Stimulated activated naive CD8-positive, alpha-beta T cell treated with anti-CD3 and anti-CD28 coated beads, Interleukin-15, Interleukin-2, amounts not matched to agents 100 U/mL and 50 U/mL, for 24 hours (primary cell): ENCODE measurements at regions not wholly inside any gene's neighbourhood (a gene's known extent, or its start where the extent isn't known, plus 50 kb on each side); places are given as distances from the start of the nearest gene placed in this dataset.
A peak's percentile ranks its signal among the peaks of the same experiment; 100 is the strongest.
"Not testable (repeated sequence)": the region's sequence is repeated elsewhere in the genome, so short reads cannot be mapped to it uniquely, and the experiment has no call there.

Experiments used
- ATAC-seq: fragments of 150-1000 bp; cut with Tn5 transposase; one replicate; pipeline ENCODE4 v1.10.0; 2021
- DNase-seq: peaks from one replicate; pipeline ENCODE4 v3.0.0; 2021

DNA sequence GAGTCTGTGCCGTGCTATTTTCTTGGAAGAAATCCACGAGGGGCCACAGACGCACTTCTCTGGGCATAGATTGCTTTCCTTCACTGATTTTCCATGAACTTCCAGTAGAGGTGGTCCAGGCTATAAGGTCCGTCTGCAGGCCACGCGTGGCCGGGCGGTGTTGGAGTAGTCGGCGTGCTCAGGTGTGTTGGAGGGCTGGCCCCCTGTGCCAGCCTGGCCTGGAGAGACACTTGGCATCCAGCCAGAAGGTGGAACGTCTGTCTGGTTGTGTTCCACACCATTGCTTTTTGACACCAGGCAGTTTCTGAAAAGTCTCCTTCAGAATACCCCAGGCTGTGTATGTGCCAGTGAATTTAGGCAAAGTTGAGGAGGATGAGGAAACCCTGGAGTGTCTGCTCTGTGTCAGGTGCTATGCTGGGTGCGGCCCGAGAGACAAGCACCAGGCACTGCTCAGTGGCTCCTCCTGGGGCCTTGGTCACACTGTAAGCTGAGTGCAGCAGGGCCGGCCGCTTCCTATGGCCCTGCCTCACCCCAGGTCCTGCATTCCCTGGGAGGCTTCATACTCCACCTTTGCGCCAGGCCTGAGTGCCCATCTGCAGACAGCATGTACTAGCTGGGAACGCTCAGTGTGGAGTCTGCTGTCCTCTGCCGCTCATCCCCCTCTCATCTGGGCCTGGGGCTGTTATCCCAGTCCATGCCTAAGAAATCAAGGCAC, 52.1 kb upstream of the TAMM41 start:
- DNase-seq (no peak), ATAC-seq (no peak)

DNA sequence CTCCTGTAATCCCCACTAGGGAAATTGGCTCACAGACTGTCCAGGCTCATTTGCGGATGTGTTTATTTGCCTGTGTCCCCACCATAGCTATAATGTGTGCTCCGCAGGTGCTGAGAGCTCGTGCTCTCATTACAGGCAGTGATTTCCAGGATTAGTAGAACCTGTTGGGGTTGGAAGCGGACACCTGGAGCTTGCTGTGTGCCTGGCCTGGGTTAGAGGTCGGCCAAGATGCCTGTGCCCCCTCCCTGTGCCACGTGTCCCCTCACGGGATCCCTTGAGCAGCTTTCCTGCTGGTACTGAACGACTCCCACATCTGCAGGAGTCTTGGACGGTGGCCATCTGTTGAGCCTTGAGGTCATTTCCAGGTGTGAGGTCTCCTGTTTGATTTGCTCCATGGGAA, 52.7 kb upstream of the TAMM41 start:
- not testable (repeated sequence) for DNase-seq, ATAC-seq

DNA sequence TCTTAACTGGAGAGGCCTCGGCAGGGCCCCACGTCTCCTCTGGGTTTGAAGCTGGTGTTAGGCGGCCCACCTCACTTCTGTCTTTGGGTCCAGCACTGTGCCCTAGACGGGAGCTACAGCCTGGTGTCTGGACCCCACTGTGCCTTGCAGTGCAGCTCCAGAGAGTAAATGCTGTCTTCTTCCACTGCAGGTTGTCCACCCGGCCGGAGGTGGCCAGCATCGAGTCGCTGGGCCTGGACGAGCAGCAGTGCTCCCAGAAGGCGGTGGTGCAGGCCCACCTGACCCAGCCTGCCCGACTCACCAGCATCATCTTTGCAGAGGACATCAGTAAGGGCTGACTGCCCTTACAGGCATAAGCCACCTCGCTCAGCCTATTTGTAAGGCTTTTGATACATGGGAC, 53.1 kb upstream of the TAMM41 start:
- DNase-seq (no peak), ATAC-seq (no peak)

DNA sequence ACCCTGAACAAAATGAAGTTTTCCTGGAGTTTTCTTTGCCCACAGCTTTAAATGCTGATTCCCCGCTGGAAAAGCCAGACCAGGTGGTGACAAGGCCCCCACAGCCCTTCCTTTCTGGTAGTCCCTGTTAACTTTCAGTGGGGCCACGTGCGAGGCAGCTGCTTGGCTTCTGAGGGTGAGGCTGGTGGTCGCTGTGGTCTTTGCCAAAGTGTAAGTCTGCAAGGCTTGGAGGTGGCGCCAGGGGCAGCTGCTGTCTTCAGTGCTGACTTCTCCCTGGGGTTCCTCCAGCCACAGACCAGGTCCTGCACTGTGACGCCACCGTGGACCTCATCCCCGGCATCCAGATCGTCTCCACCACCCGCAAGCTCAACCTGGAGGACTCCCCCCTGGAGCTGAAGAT, 54.1 kb upstream of the TAMM41 start:
- ATAC-seq: peak; percentile 17

DNA sequence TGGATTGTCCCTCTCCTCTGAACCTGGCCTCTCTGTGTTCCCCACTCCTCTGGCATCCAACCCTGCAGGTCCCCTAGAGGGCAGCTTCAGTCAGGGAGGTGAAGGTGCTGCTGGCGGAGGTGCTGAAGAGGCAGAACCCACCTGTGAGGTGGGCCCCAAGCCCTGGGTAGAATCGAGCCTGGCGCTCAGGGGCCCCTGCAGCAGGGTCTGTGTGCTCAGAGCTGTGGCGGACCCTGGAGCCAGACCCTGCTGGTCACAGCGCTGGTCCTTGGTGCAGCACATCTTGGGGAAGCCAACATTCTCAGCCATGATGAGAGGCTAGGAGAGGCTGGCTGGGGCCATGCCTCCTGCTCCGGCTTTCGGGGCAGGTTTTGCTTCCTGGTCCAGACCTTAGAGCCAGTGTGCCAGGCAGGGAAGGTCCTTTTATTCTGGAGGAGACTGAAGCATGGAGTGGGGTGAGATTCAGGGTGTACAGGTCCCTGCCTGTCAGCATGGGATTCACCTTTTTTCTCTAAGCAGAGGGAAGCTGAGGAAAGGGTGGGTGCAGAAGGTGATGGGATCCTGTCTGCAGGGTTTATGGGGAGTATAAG, 54.7 kb upstream of the TAMM41 start:
- ATAC-seq (peak; percentile 11), DNase-seq (no peak)

More for the DNA sequence above, 54.1 kb upstream of the TAMM41 start:
- no peak for DNase-seq

DNA sequence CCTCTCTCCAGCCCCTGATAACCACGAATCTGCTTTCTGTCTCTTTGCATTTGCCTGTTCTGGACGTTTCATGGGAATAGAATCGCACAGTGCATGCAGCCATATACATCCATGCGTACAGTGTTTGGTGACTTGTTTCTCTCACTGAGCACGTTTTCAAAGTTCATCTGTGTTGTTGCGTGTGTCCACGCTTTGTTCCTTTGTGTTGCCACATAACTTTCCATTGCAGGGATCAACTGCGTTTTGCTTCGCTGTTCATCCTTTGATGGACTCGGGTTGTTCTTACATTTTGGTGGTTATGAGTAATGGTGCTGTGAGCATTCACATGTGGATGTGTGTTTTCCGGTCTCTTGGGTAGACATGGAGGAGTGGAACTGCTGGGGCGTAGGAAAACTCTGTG, 56.4 kb upstream of the TAMM41 start:
- no peak for DNase-seq
- ATAC-seq: no peak

DNA sequence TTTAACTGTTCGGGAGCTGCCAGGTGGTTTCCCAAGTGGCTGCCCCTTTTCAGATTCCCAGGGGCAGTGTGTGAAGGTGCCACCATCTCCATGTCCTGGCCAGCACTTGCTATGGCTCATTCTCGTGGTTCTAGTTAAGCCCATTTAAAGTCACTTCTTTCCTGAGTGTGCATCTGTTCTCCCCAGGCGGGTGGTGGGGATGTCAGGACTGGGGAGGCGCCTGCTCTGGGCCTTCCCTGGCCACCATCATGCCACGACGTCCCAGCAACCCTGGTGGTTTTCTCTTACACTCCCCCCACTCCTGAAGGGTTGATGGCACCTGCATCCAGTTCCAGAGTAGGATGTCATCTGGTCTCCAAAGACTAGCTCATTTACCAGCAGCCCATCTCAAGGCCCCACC, 56.8 kb upstream of the TAMM41 start:
- DNase-seq: no peak
- ATAC-seq: no peak

DNA sequence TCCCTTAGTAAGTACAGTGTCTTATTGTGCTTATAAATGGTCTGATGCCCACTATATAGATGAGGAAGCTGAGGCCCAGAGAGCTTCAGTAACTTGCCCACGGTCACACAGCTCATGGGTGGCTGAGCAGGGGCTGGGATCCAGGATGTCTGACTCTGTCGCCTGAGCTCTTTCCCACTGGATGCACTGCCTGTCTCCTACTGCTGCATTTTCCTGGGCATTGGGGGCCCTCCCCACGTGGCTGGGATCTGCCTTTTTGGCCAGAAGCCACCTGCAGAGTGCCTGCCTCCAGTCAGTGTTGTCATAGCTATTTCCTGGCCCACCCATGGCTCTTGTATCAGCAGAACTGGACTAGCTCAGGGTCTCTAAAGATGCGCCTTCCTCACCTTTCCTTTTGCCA, 57.5 kb upstream of the TAMM41 start:
- no peak for ATAC-seq
- DNase-seq: no peak

DNA sequence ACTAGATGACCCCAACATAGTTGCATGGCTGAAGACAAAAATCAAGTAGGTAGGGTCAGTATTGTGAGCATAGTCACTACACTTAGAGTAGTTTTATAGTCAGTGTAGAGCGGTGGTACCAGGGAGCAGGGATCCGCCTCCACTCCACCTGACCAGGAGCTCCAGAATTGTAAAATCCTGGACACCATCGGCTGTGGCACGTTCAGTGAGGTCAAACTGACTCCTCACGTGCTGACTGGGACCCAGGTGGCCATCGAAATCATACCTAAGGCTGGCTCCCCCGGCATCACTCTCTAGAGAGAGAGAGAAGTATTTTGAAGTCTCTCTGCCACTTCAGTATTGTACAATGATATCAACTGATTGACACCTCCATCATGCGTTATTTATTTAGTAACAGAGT, 59.7 kb upstream of the TAMM41 start:
- DNase-seq (no peak), ATAC-seq (no peak)

DNA sequence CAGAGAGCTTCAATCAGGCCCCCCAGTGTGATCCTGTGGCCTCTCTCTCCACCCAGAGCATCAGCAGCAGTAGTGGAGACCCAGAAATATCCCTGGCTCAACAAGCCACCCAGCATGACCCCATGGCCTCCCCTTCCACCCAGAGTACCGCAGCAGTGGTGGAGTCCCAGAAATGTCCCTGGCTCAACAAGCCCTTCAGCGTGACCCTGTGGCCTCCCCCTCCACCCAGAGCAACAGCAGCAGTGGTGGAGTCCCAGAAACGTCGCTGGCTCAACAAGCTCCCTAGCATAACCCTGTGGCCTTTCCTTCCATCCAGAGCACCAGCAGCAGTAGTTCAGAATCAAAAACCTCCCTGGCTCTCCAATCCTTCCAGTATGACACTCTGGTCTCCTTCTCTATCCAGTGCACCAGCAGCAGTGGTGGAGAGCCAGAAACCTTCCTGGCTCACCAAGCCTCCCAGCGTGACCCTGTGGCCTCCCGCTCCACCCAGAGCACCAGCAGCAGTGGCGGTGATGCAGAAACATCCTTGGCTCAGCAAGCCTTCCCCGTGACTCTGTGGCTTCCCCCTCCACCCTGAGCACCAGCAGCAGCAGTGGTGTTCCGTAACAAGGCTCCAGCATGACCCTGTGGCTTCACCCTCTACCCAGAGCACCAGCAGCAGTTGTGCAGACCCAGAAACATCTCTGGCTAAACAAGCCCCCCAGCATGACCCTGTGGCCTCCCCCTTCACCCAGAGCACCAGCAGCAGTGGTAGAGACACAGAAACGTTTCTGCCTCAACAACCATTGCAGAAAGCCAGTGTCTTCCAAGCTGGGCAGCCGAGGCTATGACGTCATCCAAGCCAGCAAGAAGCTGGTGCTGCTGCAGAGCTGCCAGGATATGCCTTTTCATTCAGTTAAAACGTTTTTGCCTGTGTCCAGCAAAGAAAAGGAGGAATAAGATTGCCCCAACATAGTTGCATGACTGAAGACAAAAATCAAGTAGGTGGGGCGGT, 61.3 kb upstream of the TAMM41 start:
- DNase-seq: no peak
- no peak for ATAC-seq

DNA sequence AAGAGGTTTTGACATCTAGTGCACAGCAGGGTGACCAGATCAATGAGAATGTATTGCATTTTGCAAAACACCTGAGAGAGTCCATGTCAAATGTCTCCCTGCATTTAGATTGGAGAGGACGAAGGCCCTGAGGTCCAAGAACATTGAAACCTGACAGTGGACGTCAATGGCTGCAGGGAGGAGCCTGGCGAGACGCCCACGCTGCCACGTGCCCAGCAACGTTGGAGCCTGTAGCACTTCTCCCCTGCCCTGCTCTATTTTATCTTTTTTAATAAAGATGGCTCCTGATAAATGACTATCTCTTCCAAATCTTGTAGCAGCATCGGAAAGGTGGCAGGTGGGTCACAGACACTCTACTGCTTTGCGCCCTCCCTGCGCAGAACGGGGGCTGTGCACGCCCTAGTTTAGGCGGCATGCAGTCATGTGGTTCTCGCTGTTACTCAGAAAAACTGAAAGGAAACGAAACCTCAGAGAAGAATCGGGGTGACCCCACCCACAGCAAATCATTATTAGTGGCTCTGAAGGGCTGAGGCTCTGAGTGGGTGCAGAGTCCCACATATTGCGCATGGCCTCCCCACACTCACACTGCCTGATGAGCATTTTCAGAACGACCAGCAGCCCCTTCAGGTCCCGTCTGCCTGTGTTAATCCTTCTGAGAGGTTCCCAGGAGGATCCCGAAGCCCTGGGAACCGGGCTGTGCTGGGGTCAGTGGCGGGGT, 62.5 kb upstream of the TAMM41 start:
- DNase-seq: no peak

DNA sequence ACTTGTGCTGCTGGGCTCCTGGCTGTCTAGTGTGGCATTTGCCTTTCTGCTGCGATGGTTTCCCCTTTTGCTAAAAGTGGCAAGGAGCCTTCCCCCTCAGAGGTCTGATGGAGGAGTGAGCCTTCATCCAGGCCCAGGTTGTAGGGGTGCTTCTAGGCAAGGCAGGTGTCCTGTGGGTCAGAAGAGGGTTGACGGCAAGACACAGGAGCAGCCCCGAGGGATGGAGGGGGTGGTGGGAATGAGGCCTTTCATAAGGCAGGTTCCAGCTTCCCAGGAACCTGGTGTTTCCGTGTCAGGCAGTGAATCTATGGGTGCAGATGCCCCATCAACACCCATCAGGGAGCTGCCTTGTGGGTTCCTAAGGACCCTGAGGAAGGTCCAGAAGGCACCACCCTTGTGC, 63.0 kb upstream of the TAMM41 start:
- DNase-seq (no peak), ATAC-seq (no peak)

More for the DNA sequence above, 62.5 kb upstream of the TAMM41 start:
- no peak for ATAC-seq

DNA sequence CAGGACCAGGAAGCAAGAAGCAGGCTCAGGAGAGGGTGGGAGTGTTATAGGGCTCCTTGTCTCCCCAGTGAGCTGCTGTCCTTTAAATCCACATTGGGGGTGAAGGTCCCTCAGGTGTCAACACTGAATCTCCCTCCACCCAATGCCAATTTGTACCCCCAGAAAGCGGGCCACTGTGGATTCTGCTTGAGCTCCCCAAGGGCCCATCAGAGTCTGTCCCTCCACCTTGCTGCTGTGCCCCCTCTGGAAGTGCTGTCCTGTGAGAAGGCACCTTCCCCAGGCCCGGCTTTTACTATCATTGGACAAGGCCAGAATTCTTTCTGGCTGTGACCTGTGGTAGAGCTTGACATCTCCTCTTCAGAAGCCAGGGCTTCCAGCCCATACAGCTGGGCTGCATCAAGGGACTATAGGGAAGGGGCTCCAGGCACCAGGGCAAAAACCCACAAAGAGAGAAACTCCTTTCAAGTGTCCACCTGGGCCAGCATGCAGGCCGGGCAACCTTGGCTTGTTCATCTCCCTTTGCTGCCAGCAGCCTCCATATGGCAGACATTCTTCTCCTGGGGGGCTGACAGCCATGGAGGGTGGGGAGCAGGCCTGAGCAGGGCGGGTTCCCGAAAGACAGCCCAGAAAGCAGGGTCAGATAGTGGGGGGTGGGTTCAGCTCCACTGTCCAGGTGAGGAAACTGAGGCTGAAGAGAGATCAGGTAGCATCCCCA, 63.7 kb upstream of the TAMM41 start:
- DNase-seq, ATAC-seq: not testable (repeated sequence)

DNA sequence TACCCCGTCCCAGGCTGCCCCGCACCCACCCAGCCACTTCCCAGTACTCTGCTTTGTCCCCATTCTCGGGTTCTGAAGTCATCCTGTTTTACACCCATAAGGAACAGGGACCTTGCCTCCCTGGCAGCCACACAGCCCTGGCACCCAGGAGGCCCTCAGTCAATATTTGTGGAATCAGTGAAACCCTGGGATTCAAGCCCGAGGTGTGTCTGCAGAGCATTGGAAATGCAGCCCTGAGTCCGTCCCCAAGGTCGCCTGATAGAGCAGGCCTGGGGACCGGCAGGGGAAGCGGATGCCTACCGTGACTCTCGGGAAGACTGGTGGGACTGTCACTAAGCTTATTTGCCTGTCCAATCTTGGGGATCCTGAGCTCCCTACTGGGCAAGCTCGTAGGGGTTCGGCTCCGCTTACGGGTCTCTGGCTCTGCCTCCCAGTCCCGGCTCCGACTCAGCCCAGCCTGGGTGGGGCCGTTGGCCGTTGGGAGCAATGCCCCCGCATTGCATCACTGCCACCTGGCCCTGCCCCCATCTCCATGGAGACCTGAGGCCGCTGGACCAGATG, 64.4 kb upstream of the TAMM41 start:
- ATAC-seq (no peak), DNase-seq (no peak)

DNA sequence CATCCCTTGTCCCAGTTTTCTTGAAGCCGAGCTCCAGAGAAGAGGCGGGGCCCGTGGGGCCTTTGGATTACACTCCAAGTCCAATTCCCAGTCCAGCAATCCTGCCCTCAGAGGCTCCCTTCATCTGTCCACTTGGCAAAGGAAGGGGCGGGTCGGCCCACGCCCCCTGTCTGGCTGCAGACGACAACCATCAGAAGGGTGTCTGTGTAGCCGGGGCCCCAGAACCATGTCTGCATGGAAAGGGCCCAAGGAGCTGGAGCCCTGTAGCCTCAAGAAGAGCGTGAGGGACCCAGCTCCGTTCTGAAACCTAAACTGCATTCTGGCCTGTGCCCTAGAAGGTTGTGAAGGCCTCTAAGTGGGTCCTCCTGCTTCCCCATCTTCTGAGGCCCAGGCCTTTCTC, 65.2 kb upstream of the TAMM41 start:
- DNase-seq, ATAC-seq: not testable (repeated sequence)

DNA sequence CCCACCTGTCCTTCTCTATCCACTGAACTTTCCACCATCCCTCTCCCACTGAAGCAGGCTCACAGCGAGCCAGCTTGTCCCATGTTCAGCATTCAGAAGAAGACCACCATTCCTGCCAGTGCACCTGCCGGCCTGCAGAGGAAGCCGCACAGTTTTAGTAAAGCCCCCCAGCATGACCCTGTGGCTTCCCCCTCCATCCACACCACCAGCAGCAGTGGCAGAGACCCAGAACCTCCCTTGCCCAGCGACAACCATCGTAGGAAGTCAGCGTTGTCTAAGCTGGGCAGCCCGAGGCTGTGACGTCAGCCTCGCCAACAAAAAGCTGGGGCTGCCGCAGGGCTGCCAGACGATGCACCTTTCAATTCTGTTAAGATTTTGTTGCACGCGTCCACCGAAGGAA, 66.6 kb upstream of the TAMM41 start:
- ATAC-seq (no peak), DNase-seq (no peak)

DNA sequence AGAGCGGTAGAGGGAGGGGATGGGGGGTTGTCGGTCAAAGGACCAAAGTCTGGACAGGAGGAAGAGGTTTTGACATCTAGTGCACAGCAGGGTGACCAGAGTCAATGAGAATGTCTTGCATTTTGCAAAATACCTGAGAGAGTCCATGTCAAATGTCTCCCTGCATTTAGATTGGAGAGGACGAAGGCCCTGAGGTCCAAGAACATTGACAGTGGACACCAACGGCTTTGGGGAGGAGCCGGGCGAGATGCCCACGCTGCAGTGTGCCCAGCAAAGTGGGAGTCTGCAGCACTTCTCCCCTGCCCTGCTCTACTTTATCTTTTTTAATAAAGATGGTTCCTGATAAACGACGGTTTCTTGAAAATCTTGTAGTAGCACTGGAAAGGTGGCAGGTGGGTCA, 67.4 kb upstream of the TAMM41 start:
- DNase-seq (no peak), ATAC-seq (no peak)

DNA sequence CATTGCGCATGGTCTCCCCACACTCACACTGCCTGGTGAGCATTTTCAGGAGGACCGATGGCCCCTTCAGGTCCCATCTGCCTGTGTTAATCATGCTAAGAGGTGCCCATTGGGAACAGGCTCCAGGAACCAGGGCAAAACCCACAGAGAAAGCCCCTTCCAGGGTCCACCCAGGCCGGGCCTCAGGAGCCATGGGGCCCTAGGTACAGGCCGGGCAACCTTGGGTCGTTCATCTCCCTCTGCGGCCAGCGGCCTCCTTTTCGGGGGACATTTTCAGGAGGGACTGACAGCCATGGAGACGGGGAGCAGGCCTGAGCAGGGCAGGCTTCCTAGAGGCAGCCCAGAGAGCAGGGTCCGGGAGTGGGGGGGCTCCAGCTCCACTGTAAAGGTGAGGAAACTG, 68.0 kb upstream of the TAMM41 start:
- no peak for ATAC-seq
- DNase-seq: no peak

DNA sequence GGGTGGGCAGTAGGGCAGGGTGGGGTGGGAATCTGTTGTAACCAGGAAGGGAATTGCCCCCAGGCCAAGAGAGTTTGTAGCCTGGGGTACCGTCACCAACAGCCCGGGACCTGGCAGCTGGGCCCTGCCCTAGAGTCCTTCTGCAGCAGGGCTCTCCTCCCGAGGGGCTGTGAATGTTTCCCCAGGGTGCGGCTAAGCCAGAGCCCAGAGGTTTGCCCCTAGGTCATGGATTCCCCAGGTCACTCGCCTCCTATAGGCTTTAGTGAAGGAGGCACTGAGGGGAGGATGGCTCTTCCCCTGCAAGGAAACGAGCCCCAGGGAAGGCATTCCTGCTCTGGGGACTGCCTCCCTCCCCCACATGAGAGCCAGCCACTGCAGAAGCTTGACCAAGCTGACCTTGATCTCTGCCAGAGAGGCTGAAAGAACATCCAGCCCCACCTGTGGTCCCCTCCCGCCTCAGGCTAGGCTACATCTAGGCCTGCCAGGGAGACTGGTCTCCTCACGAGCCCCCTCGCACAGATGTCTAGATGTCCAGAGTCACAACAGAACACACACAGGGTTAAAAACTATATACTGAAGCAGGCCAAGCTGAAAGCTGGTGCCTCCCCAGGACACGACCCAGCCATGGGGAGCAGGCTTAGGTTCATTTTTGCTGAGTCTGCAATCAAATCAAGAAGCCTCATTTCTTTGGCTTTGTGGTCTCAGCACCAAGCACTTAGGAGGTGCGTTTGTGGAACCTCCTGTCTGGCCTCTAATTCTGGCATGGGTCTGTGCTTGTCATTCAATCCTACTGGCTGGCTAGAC, 69.1 kb upstream of the TAMM41 start:
- DNase-seq (no peak), ATAC-seq (no peak)

DNA sequence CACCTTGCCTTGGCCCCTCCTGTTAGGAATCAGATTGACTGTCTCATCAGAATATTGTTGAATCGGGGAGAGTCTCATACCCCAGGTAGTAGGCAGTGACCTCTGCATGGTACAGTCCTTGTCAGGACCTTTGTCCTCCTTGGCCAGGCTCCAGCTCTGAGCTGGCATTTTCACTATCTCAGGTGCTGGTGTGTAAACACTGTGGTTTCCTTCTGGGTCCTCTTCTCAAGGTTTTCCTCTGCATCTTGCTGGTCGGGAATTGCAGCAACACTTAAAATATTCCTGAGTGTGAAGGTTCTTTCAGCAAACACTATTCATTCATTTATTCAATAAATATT, 69.7 kb upstream of the TAMM41 start:
- ATAC-seq, DNase-seq: not testable (repeated sequence)

DNA sequence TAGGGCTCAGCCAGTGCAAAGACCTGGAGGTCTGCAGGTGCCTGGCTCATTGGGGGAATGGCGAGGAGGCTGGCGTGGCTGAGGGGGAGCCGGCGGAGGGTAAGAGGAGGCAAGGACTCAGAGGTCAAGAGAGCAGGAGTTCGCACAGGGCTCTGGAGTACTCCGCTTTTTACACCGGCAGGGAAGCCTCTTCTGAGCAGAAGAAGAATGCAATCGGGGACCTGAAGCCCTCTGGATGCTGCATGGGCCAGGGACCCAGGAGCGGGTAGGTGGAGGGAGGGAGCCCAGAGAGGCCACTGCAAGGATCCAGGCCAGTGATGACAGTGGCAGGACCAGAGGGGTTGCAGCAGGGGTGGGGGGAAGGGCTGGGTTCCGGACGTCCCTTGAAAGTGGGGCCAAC, 70.4 kb upstream of the TAMM41 start:
- DNase-seq: no peak
- ATAC-seq: no peak
